GM12878 (cell line): ENCODE measurements at regions not wholly inside any gene's neighbourhood (a gene's known extent, or its start where the extent isn't known, plus 50 kb on each side); places are given as distances from the start of the nearest gene placed in this dataset.

Source experiments
- CTCF ChIP-seq, 3 experiments: IDR thresholded peaks in 2 of 3; conservative IDR thresholded peaks in 1 of 3; 2 replicates each; pipeline ENCODE4 v1.5.1; 2011; ENCODE audit warnings: low read depth in 3 of 3, low read length in 3 of 3, mild to moderate bottlenecking in 3 of 3, control low read depth in 2 of 3, moderate library complexity in 2 of 3, inconsistent platforms in 1 of 3, mixed read lengths in 1 of 3; ENCODE audit not compliant: control insufficient read depth in 2 of 3, insufficient read depth in 1 of 3; ENCODE audit errors: extremely low read depth in 1 of 3
- MAX ChIP-seq: IDR thresholded peaks from 2 replicates; pipeline ENCODE4 v1.6.1; 2012; ENCODE audit warnings: low read depth, low read length, improper control_type of control experiment
- PBX3 ChIP-seq: IDR thresholded peaks from 2 replicates; pipeline ENCODE4 v1.6.1; 2011; ENCODE audit warnings: mild to moderate bottlenecking, low read depth, low read length, moderate library complexity; ENCODE audit not compliant: insufficient replicate concordance
- POLR2A ChIP-seq: IDR thresholded peaks from 2 replicates; pipeline ENCODE4 v1.6.1; 2011; ENCODE audit warnings: low read depth, mild to moderate bottlenecking, low read length
- SKIL ChIP-seq: fragments of 450-650 bp; IDR thresholded peaks from 2 replicates; pipeline ENCODE4 v1.6.1; 2017; ENCODE audit warnings: mild to moderate bottlenecking, low read depth, inconsistent platforms; ENCODE audit not compliant: poor library complexity, severe bottlenecking

- TF ChIP-seq POLR2A (no peak), MAX (no peak), CTCF (IDR thresholded peaks at IDR 0.05 in 2 of 3, conservative IDR thresholded peaks at IDR 0.05 in 1 of 3; ENCODE audit: control insufficient read depth in 2 of 3, extremely low read depth in 1 of 3, insufficient read depth in 1 of 3, low read depth in 3 of 3, low read length in 3 of 3) (no peak), PBX3 (no peak), SKIL (no peak)
Observed at GRCh38 chr7:156065400-156065799, 253.1 kb upstream of the SHH start.
